ENCODE measurements at regions not wholly inside any gene's neighbourhood (a gene's known extent, or its start where the extent isn't known, plus 50 kb on each side); places are given as distances from the start of the nearest gene placed in this dataset.

- Histone ChIP-seq H4K20me1 (ENCODE audit: insufficient read depth, low read length) (no peaks in the 10 kb centered on the region), H3K56ac (ENCODE audit: extremely low read depth, insufficient read depth, low read length) (no peak overlapping the region), H2BK5ac (ENCODE audit: low read depth, low read length, poor library complexity, severe bottlenecking) (no peak overlapping the region), H2BK20ac (ENCODE audit: low read depth, low read length) (no peak overlapping the region), H3K9ac (ENCODE audit: low read depth, low read length) (no peak overlapping the region), H4K91ac (ENCODE audit: insufficient read depth, low read depth, low read length) (no peak overlapping the region), H4K5ac (ENCODE audit: low read depth, low read length) (no peak overlapping the region), H2AFZ (replicated peaks; ENCODE audit: low read length, poor library complexity) (no peak overlapping the region), H2AK5ac (ENCODE audit: low read depth, low read length) (no peak overlapping the region), H3K27ac (ENCODE audit: insufficient read depth, low read length) (no peak overlapping the region), H3K9me3 (ENCODE audit: control insufficient read depth, insufficient read depth, low read length) (no peaks in the 10 kb centered on the region), H2BK120ac (ENCODE audit: low read depth, low read length) (no peak overlapping the region), H3K4me1 (ENCODE audit: control insufficient read depth, insufficient read depth, low read length) (no peaks in the 10 kb centered on the region), H3K4me2 (ENCODE audit: low read depth, low read length) (no peak overlapping the region), H3K14ac (replicated peaks; ENCODE audit: low read depth, low read length) (no peak overlapping the region), H4K8ac (ENCODE audit: low read depth in 2 of 2, low read length in 2 of 2) (no peak overlapping the region), H3K9me1 (ENCODE audit: insufficient read depth, low read length) (no peaks in the 10 kb centered on the region), H3K4ac (ENCODE audit: low read depth, low read length) (no peak overlapping the region), H2BK15ac (ENCODE audit: low read depth, low read length) (no peak overlapping the region), H3K23ac (ENCODE audit: low read depth, low read length) (no peak overlapping the region), H3K18ac (ENCODE audit: low read depth, low read length) (no peak overlapping the region), H2AK9ac (replicated peaks; ENCODE audit: low read depth, low read length, poor library complexity) (no peak overlapping the region), H3K4me3 (ENCODE audit: insufficient read depth, low read depth, low read length) (no peak overlapping the region), H3K79me1 (ENCODE audit: low read depth in 1 of 2, low read length in 2 of 2) (no peaks in the 10 kb centered on the region), H3K27me3 (ENCODE audit: control insufficient read depth, insufficient read depth, low read length) (no peaks in the 10 kb centered on the region), H3K36me3 (ENCODE audit: control insufficient read depth, insufficient read depth, low read length) (no peaks in the 10 kb centered on the region)
- dilution Hi-C loops (cut with HindIII; ENCODE audit: low sequenced_read_pairs, unreplicated experiment) = no loop called here
- intact Hi-C loops (cut with micrococcal nuclease) = no loop called here
- POLR2A ChIA-PET (ENCODE audit: unreplicated experiment) = no interaction called here
- no peak for TF ChIP-seq RFX5 (IDR thresholded peaks at IDR 0.05; ENCODE audit: low read depth, low read length)
- DNase-seq (no peak), ATAC-seq (ENCODE audit: low read depth) (no peak)
- no TSS peak for BruUV-seq (replicated peaks)
- CTCF ChIA-PET = no interaction called here
- WGBS, 2 experiments (ENCODE audit: extremely low coverage in 2 of 2, insufficient read length in 1 of 2) = no CpG with 5 or more reads among the region's 3 CpGs
- in situ Hi-C loops (cut with MboI; ENCODE audit: low sequenced_read_pairs) = no loop called here
These were observed 480.5 kb upstream of the ARRDC4 start for GRCh38 chr15:97479957-97480356.

Data from IMR-90 (cell line).